Myocyte (in vitro differentiated cells): ENCODE measurements at regions not wholly inside any gene's neighbourhood (a gene's known extent, or its start where the extent isn't known, plus 50 kb on each side); places are given as distances from the start of the nearest gene placed in this dataset.
"Not testable (repeated sequence)": the region's sequence is repeated elsewhere in the genome, so short reads cannot be mapped to it uniquely, and the experiment has no call there.

ENCODE experiments used
- DNase-seq: peaks from one replicate; pipeline ENCODE4 v3.0.0-alpha.2; 2012; ENCODE audit warnings: low read depth

DNA sequence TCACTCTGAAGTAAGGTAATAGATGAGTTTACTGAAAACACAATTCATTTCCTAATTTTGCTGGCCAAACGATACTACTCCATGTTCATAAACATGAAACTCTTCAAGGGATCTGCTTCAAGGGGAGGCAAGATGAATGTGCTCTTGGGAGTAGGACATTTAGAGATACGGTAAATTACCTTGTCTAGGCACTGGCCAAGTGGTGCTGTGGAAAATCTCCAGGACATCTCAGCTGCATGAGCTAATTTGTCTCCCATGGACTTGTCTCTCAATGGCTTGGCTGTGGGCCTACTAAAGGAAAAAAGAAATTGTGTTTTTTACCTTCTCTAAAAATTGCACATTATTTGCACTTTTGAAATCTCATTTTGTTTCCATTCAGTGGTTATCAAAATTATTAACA lies 780.6 kb downstream of the LTN1 start:
- no peak for DNase-seq

DNA sequence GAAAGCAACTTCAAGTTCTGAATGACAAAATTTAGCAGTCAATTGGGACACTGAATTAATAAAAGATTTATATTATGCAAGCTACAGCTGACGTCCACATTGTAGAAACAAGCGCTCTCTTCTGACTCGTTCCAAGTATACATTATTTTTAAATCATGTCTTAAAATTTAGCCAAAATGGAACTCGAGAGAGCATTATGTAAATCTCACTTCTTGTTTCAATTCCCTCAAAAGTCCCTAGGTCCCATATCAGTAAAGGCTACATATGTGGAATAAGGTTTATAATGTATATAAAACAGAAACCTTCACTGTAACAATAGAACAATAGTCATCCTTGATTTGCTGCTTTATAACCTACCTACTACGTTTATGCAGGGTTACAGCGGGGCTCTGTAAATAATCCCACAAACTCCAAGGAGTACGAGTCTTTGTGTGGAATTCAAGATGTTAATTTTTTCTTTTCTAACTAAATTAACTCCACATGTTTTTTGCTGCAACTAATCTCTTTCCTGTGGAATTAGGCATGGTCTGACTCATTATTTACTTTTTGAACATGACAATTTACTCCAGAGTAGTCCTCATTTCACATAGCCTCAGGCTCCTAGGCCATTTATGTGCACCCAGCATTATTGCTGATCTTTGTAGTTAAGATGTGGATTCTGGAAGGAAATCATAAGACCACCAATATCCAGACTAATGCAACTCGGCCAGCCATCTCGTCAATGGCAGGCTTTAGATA lies 785.1 kb downstream of the LTN1 start:
- DNase-seq, result peak; percentile 26

DNA sequence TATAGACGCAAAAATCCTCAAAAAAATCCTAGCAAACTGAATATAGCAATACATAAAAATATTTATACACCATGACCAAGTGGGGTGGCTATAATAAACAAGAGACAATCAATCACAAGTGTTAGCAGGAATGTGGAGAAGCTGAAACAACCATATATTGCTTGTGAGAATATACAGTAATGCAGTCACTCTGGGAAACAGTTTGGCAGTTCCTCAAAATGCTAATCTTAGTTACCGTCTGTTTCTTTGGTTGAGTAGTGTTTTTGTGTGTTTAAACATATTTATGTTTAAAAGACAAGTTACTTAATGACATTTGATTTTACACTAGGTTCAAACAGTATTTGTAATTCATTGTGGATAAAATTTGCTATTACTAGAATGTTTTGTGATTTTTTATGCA lies 792.0 kb downstream of the LTN1 start:
- no peak for DNase-seq

DNA sequence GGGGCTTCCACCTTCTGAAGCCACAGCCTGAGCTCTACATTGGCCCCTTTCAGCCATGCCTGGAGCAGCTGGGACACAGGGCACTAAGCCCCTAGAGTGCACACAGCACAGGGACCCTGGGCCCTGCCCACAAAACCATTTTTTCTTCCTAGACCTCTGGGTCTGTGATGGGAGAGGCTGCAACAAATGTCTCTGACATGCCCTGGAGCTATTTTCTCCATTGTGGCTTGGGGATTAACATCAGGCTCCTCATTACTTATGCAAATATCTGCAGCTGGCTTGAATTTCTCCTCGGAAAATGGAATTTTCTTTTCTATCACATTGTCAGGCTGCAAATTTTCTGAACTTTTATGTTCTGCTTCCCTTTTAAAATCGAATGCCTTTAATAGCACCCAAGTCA lies 795.7 kb downstream of the LTN1 start:
- no peak for DNase-seq

DNA sequence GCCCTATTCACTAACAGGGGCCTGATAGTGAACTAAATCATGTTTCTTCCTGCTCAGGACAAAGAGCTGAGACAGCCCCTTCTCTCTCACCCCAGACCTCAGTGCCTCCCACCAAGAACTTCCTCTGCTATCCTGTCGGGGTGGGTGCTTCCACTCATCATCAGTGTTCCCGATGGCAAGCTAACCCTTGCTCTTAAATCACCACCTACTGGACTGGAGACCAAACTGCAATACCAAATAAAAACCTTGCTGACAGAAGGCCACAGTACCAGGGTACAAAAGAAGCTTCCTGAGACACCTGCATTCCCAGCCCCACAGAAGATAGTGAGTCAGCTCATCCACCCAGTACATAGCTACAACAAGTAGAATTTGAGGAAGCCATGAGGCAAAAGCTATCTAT lies 799.5 kb downstream of the LTN1 start:
- no peak for DNase-seq

DNA sequence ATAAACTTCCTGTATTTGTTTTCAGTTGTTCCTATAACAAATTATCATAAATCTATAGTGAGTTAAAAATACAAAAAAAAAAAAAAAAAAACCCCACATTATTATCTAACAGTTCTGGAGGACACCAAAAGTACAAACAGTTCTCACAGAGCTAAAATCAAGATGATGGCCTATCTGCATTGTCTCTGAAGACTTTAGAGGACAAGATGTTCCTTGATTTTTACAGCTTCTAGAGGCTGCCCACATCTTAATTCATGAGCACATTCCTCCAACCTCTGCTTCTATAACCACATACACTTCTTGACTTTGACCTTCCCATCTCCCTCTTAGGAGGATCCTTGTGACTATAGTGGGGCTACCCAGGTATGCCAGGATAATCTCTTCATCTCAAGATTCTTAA lies 806.1 kb downstream of the LTN1 start:
- no peak for DNase-seq

DNA sequence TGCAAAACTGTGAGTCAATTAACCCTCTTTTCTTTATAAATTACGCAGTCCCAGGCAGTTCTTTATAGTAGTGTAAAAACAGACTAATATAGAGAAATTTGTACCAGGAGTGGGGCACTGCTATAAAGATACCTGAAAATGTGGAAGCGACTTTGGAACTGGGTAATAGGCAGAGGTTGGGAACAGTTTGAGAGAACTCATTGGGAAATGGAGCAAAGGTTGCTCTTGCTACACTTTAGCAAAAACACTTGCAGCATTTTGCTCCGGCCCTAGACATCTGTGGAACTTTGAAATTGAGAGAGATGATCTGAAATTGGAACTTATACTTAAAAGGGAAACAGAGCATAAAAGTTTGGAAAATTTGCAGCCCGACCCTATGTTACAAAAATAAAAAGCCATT lies 810.9 kb downstream of the LTN1 start:
- no peak for DNase-seq

DNA sequence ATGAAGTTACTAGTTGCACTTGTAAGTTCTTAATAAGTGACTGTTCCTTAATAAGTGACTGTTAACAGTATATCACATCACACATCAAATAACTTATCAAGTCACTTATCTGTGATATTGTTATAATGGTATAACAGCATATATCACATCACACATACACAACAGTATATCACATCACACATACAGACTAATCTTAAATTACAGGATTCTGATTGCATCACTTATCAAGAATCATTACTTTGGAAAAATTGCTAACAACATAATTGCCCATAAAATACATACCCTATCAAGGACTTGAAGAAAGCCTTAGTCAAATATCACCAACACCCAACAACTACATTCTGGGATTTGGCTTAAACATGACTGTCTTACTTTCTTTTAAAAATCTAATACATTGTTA lies 813.5 kb downstream of the LTN1 start:
- DNase-seq, result no peak

DNA sequence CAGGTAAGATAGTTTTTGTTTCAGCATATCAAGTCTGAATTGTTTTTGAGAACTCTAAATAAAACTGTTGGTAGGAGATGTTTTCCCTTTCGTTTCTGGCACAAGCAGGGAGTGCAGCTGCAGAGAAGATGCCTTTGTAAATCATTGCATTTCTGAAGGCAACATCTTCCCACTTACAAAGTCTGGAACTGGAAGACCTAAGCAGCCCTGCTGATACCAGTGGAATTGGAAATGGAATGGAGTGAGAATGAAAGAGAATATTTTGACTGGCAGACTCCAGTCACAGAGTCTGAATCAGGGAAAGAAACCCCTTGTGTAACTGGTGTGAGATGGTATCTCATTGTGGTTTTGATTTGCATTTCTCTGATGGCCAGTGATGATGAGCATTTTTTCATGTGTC lies 815.6 kb downstream of the LTN1 start:
- DNase-seq, result peak; percentile 3

DNA sequence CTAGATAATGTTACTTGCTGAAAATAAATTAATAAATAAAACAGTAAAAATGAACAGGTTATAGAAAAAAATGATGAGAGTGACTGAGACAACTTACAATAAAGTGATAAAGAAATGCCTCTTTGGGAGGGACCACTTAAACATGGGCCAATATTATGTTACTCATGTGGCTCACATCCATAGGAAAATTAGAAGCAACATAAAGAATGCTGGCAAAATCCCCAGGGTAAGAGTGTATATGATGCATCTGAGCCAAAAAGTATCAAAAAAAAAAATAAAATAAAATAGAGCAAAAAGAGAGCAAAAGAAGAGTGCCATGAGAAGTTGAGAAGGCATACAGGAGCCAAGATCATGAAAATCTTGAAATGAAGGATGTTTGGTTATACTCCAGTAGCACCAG lies 818.0 kb downstream of the LTN1 start:
- no peak for DNase-seq

DNA sequence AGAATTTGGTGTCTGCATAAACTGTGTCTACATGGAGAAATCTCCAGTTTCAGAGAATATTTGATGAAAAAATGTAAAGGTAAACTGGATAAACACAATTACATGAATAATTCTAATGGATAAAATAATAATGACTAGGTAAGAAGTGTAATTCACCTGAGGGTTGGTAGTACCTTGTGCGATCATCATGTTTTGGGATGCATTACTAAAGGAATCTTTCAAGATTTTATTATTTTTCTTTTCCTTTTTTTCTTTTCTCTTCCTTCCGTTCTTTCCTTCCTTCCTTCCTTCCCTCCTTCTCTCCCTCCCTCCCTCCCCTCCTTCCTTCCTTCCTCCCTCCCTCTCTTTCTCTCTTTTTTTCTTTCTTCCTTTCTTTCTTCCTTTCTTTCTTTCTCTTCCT lies 818.7 kb downstream of the LTN1 start:
- DNase-seq, result no peak

DNA sequence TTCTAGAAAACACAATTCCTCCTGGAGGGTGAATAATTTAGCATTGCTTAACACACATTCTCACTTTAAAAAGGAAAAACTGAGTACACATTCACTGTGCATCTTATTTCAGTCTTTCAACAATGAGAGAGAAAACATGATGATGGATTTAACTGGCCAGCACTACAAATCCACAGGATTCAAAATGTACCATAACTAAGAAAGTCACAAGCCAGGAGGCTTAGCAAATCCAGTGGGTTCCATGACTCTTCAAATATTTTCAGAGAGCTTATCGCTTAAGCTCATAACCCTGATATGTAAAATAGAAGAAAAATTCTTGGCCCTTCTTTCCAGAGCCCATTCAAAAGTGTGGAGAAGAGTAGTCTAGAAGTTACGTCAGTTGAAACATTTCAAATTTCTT lies 820.3 kb downstream of the LTN1 start:
- DNase-seq, result no peak

DNA sequence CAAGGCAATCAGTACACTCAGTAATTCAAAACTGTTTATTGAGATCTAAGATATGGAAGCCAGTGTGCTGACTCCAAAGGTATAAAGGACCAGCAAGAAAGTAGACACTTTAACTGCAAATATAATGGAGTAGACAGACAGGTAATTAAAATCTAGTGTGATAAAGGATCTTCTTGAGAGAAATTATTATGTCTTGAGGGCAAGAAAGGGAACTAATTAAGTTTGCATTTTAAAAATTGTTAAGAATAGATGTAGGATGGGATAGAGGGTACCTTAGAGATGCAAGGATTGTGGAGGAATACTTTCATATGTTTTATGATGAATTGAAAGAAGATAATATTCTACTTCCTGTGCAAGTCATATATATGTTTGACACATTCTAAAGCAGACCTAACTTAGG lies 825.3 kb downstream of the LTN1 start:
- DNase-seq, result no peak

DNA sequence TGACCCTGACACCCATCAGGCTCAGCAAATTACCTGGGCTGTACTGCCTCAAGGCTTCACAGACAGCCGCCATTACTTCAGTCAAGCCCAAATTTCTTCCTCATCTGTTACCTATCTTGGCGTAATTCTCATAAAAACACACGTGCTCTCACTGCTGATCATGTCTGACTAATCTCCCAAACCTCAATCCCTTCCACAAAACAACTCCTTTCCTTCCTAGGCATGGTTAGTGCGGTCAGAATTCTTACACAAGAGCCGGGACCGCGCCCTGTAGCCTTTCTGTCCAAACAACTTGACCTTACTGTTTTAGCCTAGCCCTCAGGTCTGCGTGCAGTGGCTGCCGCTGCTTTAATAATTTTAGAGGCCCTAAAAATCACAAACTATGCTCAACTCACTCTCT lies 828.2 kb downstream of the LTN1 start:
- DNase-seq, result not testable (repeated sequence)

DNA sequence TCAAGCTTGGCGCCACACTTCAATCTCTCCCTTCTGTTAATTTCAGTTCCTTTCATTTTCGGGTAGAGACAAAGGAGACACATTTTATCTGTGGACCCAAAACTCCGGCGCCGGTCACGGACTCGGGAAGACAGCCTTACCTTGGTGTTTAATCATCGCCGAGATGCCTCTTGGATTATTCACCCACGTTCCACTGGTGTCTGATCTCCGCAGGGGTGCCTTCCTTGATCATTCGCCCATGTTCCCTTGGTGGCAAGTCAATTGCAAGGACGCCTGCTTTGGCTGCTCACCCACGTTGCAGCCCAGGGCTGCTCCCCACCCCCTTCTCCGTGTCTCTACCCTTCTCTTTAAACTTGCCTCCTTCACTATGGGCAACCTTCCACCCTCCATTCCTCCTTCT lies 830.6 kb downstream of the LTN1 start:
- not testable (repeated sequence) for DNase-seq

DNA sequence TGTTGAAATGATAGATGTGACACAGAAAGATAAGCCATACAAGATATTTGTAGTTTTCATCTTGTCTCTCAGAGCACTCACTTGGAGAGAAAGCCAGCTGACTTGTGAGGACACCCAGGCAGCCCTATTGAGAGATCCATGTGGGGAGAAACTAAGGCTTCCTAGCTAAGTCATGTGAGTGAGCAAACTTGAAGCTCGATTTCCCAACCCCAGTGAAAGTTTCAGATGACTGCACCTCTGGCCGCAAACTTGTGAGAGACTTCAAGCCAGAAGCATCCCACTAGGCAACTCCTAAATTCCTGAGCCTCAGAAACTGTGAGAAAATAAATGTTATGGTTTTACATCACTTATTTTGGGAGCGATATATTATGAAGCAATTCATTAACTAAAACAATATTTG lies 832.3 kb downstream of the LTN1 start:
- DNase-seq, result no peak

DNA sequence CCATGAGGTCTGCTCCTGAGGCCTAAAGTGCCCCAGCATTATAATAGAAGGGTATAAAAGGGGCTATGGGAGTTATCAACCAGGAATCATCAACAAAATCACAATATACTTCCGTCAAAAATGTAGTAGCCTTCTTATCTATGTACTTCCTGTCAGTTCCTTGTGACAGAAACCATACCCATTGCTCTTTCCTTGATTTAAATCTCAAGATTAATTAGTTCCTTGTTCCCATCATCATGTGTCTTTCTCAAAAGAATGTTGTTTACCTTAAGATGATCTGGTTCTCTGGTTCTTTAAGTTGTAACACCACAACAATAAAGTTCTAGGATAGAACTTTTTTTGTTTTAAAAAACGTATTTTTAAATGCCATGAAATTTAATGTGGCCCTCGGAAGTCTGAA lies 833.3 kb downstream of the LTN1 start:
- DNase-seq, result no peak

DNA sequence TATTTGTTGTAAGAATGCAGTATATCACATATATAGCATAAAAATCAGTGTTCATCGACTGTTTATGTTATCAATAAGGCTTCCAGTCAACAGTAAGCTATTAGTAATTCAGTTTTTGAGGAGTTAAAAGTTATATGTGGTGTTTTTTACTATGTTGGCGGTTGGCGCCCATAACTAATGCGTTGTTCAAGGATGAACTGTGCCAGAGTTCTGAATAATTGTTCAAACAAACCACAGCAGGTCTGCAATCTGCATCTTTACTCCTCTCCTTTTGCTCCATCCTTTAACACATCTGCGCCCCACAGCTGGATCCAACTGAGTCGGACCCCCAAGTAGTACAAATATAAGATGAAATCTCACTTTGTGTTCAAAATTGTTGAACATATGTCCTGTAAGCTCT lies 836.1 kb downstream of the LTN1 start:
- no peak for DNase-seq

DNA sequence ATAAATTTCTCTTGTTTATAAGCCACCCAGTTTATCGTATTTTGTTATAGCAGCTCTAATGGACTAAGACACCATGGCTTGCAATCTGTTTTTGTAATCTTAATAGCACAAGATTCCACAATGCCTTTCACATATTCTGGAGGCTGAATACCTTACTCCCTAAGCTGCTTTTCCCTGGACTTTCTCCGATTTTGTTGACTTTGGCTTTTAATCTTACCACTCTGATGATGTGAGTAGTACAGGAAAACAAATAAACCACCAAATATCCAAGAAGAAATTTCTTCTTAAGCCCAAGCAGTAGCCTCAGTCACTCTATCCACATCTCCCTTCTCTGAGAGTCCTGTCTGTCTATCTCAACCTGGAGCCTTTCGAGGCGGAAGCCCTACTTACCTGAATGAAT lies 838.6 kb downstream of the LTN1 start:
- DNase-seq, result no peak

DNA sequence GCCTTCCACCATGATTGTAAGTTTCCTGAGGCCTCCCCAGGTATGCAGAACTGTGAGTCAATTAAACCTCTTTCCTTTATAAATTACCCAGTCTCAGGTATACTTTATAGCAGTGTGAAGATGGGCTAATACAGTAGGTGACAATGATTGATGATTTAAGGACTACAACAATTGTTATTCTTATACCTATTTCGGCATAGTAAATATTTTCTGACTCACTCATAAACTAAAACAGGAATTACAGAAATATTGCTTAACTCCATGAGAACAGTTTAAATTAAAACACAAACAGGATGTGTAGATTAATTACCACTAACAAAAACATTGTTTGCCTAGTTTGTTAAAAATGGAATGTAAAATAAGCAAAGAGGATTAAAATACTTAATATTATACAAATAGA lies 839.9 kb downstream of the LTN1 start:
- DNase-seq, result no peak

DNA sequence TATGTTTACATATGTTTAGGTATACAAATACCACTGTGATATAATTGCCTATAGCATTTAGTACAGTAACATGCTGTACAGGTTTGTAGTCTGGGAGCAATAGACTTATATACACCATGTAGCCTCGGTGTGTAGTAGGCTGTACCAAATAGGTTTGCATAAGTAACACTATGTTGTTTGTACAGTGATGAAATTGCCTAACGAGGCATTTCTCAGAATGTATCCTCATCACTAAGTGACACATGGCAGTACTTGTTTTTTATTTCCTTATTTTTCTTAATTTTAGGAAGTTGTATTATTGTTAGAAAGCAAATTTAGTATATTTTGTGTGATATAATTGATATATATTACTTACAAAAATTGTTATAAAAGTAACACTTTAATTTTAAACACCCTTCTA lies 840.9 kb downstream of the LTN1 start:
- no peak for DNase-seq

DNA sequence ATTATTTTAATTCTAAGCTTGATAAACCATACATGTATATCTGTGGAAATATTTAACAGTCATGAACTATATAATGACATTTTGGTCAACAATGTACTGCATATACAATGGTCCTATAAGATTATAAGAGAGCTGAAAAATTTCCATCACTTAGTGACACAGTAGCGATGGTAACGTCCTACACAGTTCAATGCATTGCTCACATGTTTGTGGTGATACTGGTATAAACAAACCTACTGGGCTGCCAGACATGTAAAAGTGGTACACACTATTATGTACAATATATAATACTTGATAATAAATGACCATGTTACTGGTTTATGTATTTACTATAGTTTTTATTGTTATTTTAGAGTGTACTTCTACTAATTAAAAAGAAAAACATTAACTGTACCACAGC lies 841.9 kb downstream of the LTN1 start:
- no peak for DNase-seq

DNA sequence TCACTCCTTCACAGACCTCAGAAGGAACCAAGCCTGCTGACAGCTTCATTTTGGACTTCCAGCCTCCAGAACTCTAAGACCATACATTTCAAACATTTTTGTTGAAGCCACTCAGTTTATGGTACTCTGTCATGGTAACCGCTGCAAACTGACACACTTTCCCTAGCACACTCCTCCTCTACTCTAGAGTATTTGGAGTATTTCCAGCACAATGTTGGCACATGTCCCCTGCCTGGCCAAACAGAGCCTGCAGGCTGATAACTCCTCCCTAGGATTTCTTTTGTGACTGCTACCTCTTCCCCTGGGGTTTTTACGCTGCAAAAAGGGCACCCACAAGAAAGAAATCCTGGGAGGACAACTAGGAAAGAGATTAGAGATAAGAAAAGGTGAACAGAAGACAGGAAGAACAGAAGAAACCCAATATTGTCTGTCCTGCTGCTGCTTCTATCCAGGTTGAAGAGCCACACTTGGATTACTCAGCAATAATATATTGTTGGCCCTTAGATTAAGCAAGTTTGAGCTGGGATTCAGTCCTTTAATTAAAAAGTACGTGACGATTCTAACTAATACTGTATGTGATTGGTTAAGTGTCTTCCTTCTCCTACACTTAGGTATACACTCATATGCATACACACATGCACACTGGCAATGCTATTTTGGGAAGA lies 844.1 kb downstream of the LTN1 start:
- DNase-seq, result no peak
